Middle frontal gyrus (tissue), 1 donor: ENCODE measurements at regions not wholly inside any gene's neighbourhood (a gene's known extent, or its start where the extent isn't known, plus 50 kb on each side); places are given as distances from the start of the nearest gene placed in this dataset.
"Not testable (repeated sequence)": the region's sequence is repeated elsewhere in the genome, so short reads cannot be mapped to it uniquely, and the experiment has no call there.

Experiments used
- DNase-seq: peaks from one replicate; pipeline ENCODE4 v3.0.0-alpha.2; 2015; ENCODE audit warnings: low spot score; ENCODE audit errors: extremely low spot score

GRCh38 chr14:28820677-28821076 is 54.1 kb downstream of the FOXG1 start:
- no peak for DNase-seq

GRCh38 chr14:28821993-28822392 is 55.4 kb downstream of the FOXG1 start:
- no peak for DNase-seq

- no peak for DNase-seq
Observed at GRCh38 chr14:28823245-28823644, 56.7 kb downstream of the FOXG1 start.

GRCh38 chr14:28830115-28830534 is 63.5 kb downstream of the FOXG1 start:
- DNase-seq: no peak

- DNase-seq: no peak
Observed at GRCh38 chr14:28831126-28831525, 64.5 kb downstream of the FOXG1 start.

- DNase-seq: not testable (repeated sequence)
Observed at GRCh38 chr14:28842569-28842968, 76.0 kb downstream of the FOXG1 start.

- peak; percentile 16 for DNase-seq
Observed at GRCh38 chr14:28867571-28867970, 101.0 kb downstream of the FOXG1 start.

GRCh38 chr14:28870033-28870564 is 103.5 kb downstream of the FOXG1 start:
- no peak for DNase-seq

GRCh38 chr14:28875934-28876571 is 109.5 kb downstream of the FOXG1 start:
- no peak for DNase-seq

- no peak for DNase-seq
Observed at GRCh38 chr14:28876572-28876945, 110.0 kb downstream of the FOXG1 start.

- DNase-seq: peak; percentile 38
Observed at GRCh38 chr14:28877923-28878322, 111.3 kb downstream of the FOXG1 start.

GRCh38 chr14:28879573-28879996 is 113.0 kb downstream of the FOXG1 start:
- DNase-seq: no peak

- no peak for DNase-seq
Observed at GRCh38 chr14:28886940-28887339, 120.4 kb downstream of the FOXG1 start.

- DNase-seq: no peak
Observed at GRCh38 chr14:28895389-28895788, 128.8 kb downstream of the FOXG1 start.

GRCh38 chr14:28896337-28896736 is 129.8 kb downstream of the FOXG1 start:
- no peak for DNase-seq

GRCh38 chr14:28901631-28902030 is 135.0 kb downstream of the FOXG1 start:
- DNase-seq: no peak

GRCh38 chr14:28902930-28903329 is 136.3 kb downstream of the FOXG1 start:
- no peak for DNase-seq

- DNase-seq: no peak
Observed at GRCh38 chr14:28911521-28911920, 144.9 kb downstream of the FOXG1 start.

GRCh38 chr14:28913056-28913455 is 146.5 kb downstream of the FOXG1 start:
- DNase-seq: no peak

- no peak for DNase-seq
Observed at GRCh38 chr14:28926122-28926521, 159.5 kb downstream of the FOXG1 start.

- DNase-seq: no peak
Observed at GRCh38 chr14:28931999-28932398, 165.4 kb downstream of the FOXG1 start.

GRCh38 chr14:28936601-28937000 is 170.0 kb downstream of the FOXG1 start:
- no peak for DNase-seq

- DNase-seq: no peak
Observed at GRCh38 chr14:28941758-28942157, 175.2 kb downstream of the FOXG1 start.
